HCT116 (cell line): ENCODE measurements at regions not wholly inside any gene's neighbourhood (a gene's known extent, or its start where the extent isn't known, plus 50 kb on each side); places are given as distances from the start of the nearest gene placed in this dataset.

Experiments used
- ATF3 ChIP-seq: IDR thresholded peaks from 2 replicates; pipeline ENCODE4 v1.6.1; 2012
- CTCF ChIP-seq, 3 experiments: fragments of 200-600 bp in 1 of 3; sonication (generic) in 1 of 3; IDR thresholded peaks in 2 of 3; conservative IDR thresholded peaks in 1 of 3; 2 replicates each; pipeline ENCODE4 v1.5.1; 2012 to 2017; ENCODE audit warnings: low read depth in 2 of 3, low read length in 2 of 3, antibody characterized with exemption in 1 of 3, borderline replicate concordance in 1 of 3, control low read depth in 1 of 3, mild to moderate bottlenecking in 1 of 3, mixed read lengths in 1 of 3, mixed run types in 1 of 3, moderate library complexity in 1 of 3; ENCODE audit not compliant: insufficient read depth in 1 of 3
- ELF1 ChIP-seq: IDR thresholded peaks from 2 replicates; pipeline ENCODE4 v1.6.1; 2012; ENCODE audit warnings: low read depth, borderline replicate concordance
- EZH2 ChIP-seq: fragments of 200-600 bp; sonication (generic); IDR thresholded peaks from 2 replicates; pipeline ENCODE4 v1.6.1; 2017; ENCODE audit warnings: antibody characterized with exemption, mixed run types
- JUND ChIP-seq: IDR thresholded peaks from 2 replicates; pipeline ENCODE4 v1.6.1; 2012
- POLR2A ChIP-seq: IDR thresholded peaks from 2 replicates; pipeline ENCODE4 v1.7.0; 2011; ENCODE audit warnings: borderline replicate concordance; ENCODE audit not compliant: insufficient read depth, insufficient read length; ENCODE audit errors: extremely low read depth
- POLR2AphosphoS5 ChIP-seq: IDR thresholded peaks from 2 replicates; pipeline ENCODE4 v1.6.1; 2011; ENCODE audit warnings: mild to moderate bottlenecking, low read depth, low read length, moderate library complexity
- REST ChIP-seq: IDR thresholded peaks from 2 replicates; pipeline ENCODE4 v1.6.1; 2012; ENCODE audit warnings: low read depth
- SIN3A ChIP-seq: IDR thresholded peaks from 2 replicates; pipeline ENCODE4 v1.6.1; 2012; ENCODE audit warnings: low read depth
- TCF7L2 ChIP-seq: IDR thresholded peaks from 2 replicates; pipeline ENCODE4 v1.7.0; 2011; ENCODE audit warnings: borderline replicate concordance, inconsistent platforms; ENCODE audit not compliant: insufficient read depth, insufficient read length; ENCODE audit errors: extremely low read depth
- YY1 ChIP-seq: IDR thresholded peaks from 2 replicates; pipeline ENCODE4 v1.6.1; 2011; ENCODE audit warnings: low read length, low read depth, moderate library complexity, mild to moderate bottlenecking; ENCODE audit not compliant: insufficient replicate concordance; ENCODE audit errors: extremely low read depth
- ZBTB33 ChIP-seq: IDR thresholded peaks from 2 replicates; pipeline ENCODE4 v1.6.1; 2011; ENCODE audit warnings: mild to moderate bottlenecking, low read length, moderate library complexity; ENCODE audit not compliant: insufficient replicate concordance; ENCODE audit errors: extremely low read depth
- ZFX ChIP-seq: fragments of 450-650 bp; IDR thresholded peaks from 2 replicates; pipeline ENCODE4 v1.6.1; 2017

- TF ChIP-seq YY1 (no peak), POLR2AphosphoS5 (no peak), EZH2 (no peak), CTCF (IDR thresholded peaks at IDR 0.05 in 2 of 3, conservative IDR thresholded peaks at IDR 0.05 in 1 of 3; ENCODE audit: borderline replicate concordance in 1 of 3, insufficient read depth in 1 of 3, low read depth in 2 of 3, low read length in 2 of 3) (no peak), JUND (no peak), SIN3A (no peak), REST (no peak), POLR2A (no peak), ZBTB33 (no peak), TCF7L2 (no peak), ELF1 (no peak), ZFX (no peak), ATF3 (no peak)
Measured at GRCh38 chr20:55614220-55614757, 391.0 kb downstream of the CBLN4 start.
